Activated T-cell treated with anti-CD3 and anti-CD28 coated beads, Interleukin-2, amount 50 U/mL, for 4 hours (primary cell): ENCODE measurements at regions not wholly inside any gene's neighbourhood (a gene's known extent, or its start where the extent isn't known, plus 50 kb on each side); places are given as distances from the start of the nearest gene placed in this dataset.

Source experiments
- ATAC-seq, 2 donors: fragments of 200-7000 bp; cut with Tn5 transposase; one replicate each; pipeline ENCODE4 v1.10.0; 2021
- DNase-seq: peaks from one replicate; pipeline ENCODE4 v3.0.0-alpha.2; 2020
- H3K27me3 Mint-ChIP-seq: one replicate; pipeline ENCODE4 v1.8.0; 2021; ENCODE audit warnings: low read depth, mixed read lengths
- H3K36me3 Mint-ChIP-seq: one replicate; pipeline ENCODE4 v1.8.0; 2022; ENCODE audit warnings: mixed read lengths; ENCODE audit not compliant: insufficient read depth
- H3K4me1 Mint-ChIP-seq: one replicate; pipeline ENCODE4 v1.8.0; 2021; ENCODE audit warnings: low read depth, mixed read lengths
- H3K4me3 Mint-ChIP-seq: one replicate; pipeline ENCODE4 v1.8.0; 2021; ENCODE audit warnings: mild to moderate bottlenecking, moderate library complexity, mixed read lengths
- H3K9me3 Mint-ChIP-seq: one replicate; pipeline ENCODE4 v1.8.0; 2021; ENCODE audit warnings: mixed read lengths

DNA sequence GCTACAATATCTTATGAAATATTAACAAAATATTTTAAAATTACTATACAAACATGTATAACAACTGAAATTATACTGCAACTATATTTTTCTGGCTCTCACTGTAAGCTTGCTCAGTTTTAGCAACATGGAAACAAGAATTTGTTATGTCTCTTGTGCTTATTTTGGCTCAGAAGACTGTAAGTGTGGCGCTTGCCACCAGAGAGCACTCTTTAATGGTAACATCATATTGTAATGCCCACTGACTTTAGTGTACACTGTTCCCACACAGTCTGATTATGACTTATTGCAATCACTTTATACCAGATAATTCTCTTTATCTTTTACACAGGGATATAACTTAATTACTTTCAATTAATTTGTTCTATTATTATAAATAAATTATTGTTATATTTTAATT, 1500.6 kb upstream of the TMEFF2 start:
- DNase-seq, result no peak
- Mint-ChIP-seq H3K36me3 (no peaks in the 10 kb centered on the region), H3K27me3 (no peaks in the 10 kb centered on the region), H3K9me3 (no peaks in the 10 kb centered on the region), H3K4me1 (no peaks in the 10 kb centered on the region), H3K4me3 (no peak overlapping the region)
- no peak for ATAC-seq

GRCh38 chr2:193693758-193694157, 1499.0 kb upstream of the TMEFF2 start:
- Mint-ChIP-seq H3K4me1 (no peaks in the 10 kb centered on the region), H3K27me3 (no peaks in the 10 kb centered on the region), H3K36me3 (no peaks in the 10 kb centered on the region), H3K4me3 (no peak overlapping the region), H3K9me3 (no peaks in the 10 kb centered on the region)
- ATAC-seq, result no peak
- DNase-seq, result no peak

DNA sequence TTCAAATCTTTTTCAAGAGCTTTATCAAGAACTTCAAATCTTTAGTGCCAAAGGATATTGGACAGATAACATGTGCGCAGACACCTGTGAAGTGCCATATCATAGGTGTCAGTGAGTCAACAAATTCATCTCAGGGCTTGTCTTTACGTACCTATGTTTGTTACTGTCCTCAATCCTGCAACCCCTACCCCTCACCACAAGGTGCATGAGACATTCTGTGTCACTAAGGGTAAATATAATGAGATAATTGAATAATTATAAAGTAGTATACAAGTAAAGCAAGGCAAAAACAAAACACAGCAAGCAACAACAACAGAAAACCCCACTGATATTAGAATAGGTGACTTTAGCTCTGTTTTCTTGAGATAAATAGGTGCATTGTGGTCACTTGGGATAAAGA, 1495.8 kb upstream of the TMEFF2 start:
- Mint-ChIP-seq H3K36me3 (no peaks in the 10 kb centered on the region), H3K4me3 (no peak overlapping the region), H3K9me3 (no peaks in the 10 kb centered on the region), H3K27me3 (no peaks in the 10 kb centered on the region), H3K4me1 (no peaks in the 10 kb centered on the region)
- DNase-seq (no peak), ATAC-seq (no peak)

DNA sequence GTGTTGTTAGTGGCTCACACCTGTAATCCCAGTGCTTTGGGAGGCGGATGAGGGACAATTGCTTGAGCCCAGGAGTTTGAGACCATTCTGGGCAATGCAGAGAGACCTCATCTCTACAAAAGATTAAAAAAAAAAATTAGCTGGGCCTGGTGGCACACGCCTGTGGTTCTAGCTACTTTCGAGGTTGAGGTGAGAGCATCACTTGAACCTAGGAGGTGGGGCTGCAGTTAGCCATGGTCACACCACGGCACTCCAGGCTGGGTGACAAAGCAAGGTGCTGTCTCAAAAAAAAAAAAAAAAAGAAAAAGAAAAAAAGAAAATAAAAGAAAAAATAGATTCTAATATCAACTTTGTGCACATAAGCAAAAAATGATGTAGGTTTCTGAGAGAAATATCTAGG, 1492.5 kb upstream of the TMEFF2 start:
- DNase-seq, result no peak
- no peaks in the 10 kb centered on the region for H3K27me3 Mint-ChIP-seq
- peaks cover 3% of the 10 kb centered on the region for H3K9me3 Mint-ChIP-seq
- ATAC-seq, result no peak
- H3K36me3 Mint-ChIP-seq, result no peaks in the 10 kb centered on the region
- no peak overlapping the region for H3K4me3 Mint-ChIP-seq
- H3K4me1 Mint-ChIP-seq, result no peaks in the 10 kb centered on the region

GRCh38 chr2:193679847-193680246, 1485.1 kb upstream of the TMEFF2 start:
- H3K9me3 Mint-ChIP-seq, result peaks cover 4% of the 10 kb centered on the region
- DNase-seq (no peak), ATAC-seq (no peak)
- no peaks in the 10 kb centered on the region for H3K4me1 Mint-ChIP-seq
- no peaks in the 10 kb centered on the region for H3K27me3 Mint-ChIP-seq
- H3K36me3 Mint-ChIP-seq, result no peaks in the 10 kb centered on the region
- no peak overlapping the region for H3K4me3 Mint-ChIP-seq

GRCh38 chr2:193670478-193670877, 1475.7 kb upstream of the TMEFF2 start:
- no peaks in the 10 kb centered on the region for H3K36me3 Mint-ChIP-seq
- H3K4me1 Mint-ChIP-seq, result no peaks in the 10 kb centered on the region
- ATAC-seq, result no peak

GRCh38 chr2:193668557-193669323, 1474.0 kb upstream of the TMEFF2 start:
- Mint-ChIP-seq H3K27me3 (no peaks in the 10 kb centered on the region), H3K4me3 (no peak overlapping the region), H3K36me3 (no peaks in the 10 kb centered on the region), H3K9me3 (peaks cover 6% of the 10 kb centered on the region), H3K4me1 (no peaks in the 10 kb centered on the region)
- DNase-seq, result no peak
- ATAC-seq, result no peak

More at GRCh38 chr2:193670478-193670877, 1475.7 kb upstream of the TMEFF2 start:
- H3K27me3 Mint-ChIP-seq, result no peaks in the 10 kb centered on the region
- no peak overlapping the region for H3K4me3 Mint-ChIP-seq
- no peak for DNase-seq
- H3K9me3 Mint-ChIP-seq, result peaks cover 6% of the 10 kb centered on the region

GRCh38 chr2:193627927-193628272, 1433.2 kb upstream of the TMEFF2 start:
- Mint-ChIP-seq H3K27me3 (no peaks in the 10 kb centered on the region), H3K9me3 (peaks cover 11% of the 10 kb centered on the region), H3K4me3 (no peak overlapping the region), H3K4me1 (no peaks in the 10 kb centered on the region), H3K36me3 (no peaks in the 10 kb centered on the region)
- DNase-seq, result no peak
- ATAC-seq, result no peak

- ATAC-seq (no peak), DNase-seq (no peak)
- no peaks in the 10 kb centered on the region for H3K27me3 Mint-ChIP-seq
- peaks cover 11% of the 10 kb centered on the region for H3K9me3 Mint-ChIP-seq
- H3K4me3 Mint-ChIP-seq, result no peak overlapping the region
- no peaks in the 10 kb centered on the region for H3K36me3 Mint-ChIP-seq
- H3K4me1 Mint-ChIP-seq, result no peaks in the 10 kb centered on the region
These were observed 1432.6 kb upstream of the TMEFF2 start for GRCh38 chr2:193627187-193627926.

- H3K9me3 Mint-ChIP-seq, result peaks cover 11% of the 10 kb centered on the region
- H3K36me3 Mint-ChIP-seq, result no peaks in the 10 kb centered on the region
- H3K27me3 Mint-ChIP-seq, result no peaks in the 10 kb centered on the region
- H3K4me3 Mint-ChIP-seq, result no peak overlapping the region
- no peak for DNase-seq
- H3K4me1 Mint-ChIP-seq, result no peaks in the 10 kb centered on the region
- ATAC-seq, result no peak
These were observed 1413.7 kb upstream of the TMEFF2 start for GRCh38 chr2:193608451-193608850.

DNA sequence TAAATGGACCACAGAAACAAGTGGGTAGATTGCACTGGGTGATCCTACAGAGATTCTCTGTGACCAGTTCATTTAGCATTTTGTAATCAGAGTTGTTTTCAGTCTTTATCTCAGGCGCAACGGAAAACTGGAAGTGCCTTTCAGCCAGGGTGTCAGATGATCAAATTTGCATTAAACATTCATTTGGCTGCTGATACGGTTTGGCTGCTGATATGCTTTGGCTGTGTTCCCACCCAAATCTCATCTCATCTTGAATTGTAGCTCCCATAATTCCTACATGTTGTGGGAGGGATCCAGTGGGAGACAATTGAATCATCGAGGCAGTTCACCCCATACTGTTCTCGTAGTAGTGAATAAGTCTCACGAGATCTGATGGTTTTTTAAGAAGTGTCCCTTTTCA, 1396.1 kb upstream of the TMEFF2 start:
- Mint-ChIP-seq H3K27me3 (no peaks in the 10 kb centered on the region), H3K9me3 (peaks cover 11% of the 10 kb centered on the region), H3K36me3 (no peaks in the 10 kb centered on the region), H3K4me3 (no peak overlapping the region), H3K4me1 (no peaks in the 10 kb centered on the region)
- ATAC-seq, result no peak
- DNase-seq, result no peak

DNA sequence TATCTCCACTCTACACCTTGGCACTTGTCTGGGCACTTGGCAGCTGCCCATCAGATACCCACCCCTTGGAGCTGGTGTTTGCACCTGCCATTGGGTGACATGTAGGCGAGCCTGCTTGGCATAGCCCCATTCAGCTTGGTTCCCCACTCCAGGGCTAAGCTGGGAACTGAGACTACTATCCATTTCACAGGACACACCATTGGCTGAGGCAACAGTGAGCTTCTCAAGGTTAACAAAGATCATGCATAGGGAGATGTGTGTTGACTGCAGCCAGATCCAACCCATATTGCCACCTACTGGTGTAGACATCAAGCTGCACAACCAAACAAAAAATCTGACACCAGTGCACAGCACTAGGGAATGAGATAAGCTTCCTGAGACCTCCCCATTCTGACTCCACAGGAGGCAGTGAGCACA, 1389.8 kb upstream of the TMEFF2 start:
- H3K9me3 Mint-ChIP-seq, result peaks cover 5% of the 10 kb centered on the region
- H3K27me3 Mint-ChIP-seq, result no peaks in the 10 kb centered on the region
- H3K4me1 Mint-ChIP-seq, result no peaks in the 10 kb centered on the region
- no peaks in the 10 kb centered on the region for H3K36me3 Mint-ChIP-seq
- no peak overlapping the region for H3K4me3 Mint-ChIP-seq
- DNase-seq, result no peak
- no peak for ATAC-seq

DNA sequence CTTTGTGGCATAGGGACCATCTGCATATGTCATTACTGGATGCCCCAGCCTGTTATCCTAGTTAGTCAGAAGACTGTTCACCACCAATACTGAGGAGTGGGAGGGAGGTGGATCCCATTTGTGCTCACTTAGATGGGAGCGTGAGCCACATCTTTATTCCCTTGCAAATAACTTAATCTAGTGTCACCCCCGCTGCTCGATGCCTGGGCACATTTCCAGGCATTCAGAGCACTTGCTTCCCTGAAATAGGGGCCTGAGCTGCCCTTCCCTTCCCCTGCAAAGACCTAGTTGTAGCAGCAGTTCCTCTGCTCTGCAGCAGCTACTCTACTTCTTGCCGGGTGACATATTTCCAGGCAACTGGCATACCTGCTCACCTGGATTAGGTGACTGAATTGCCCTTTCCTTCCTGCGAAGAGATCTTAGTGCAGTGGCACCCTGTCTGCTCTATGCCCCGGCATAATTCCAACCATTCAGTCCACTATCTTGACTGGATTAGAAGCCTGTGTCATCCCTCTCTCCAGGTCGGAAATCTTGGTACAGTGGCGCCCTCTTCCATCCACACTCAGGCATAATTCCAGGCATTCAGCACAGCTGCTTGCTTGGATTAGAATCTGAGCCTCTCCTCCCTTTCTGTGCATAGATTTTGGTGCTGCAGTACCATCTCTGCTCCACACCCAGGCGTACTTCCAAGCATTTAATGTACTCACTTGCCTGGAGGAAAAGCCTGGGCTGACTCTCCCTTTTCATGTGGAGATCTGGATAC, 1389.1 kb upstream of the TMEFF2 start:
- Mint-ChIP-seq H3K36me3 (no peaks in the 10 kb centered on the region), H3K27me3 (no peaks in the 10 kb centered on the region), H3K4me1 (no peaks in the 10 kb centered on the region), H3K4me3 (no peak overlapping the region), H3K9me3 (peaks cover 5% of the 10 kb centered on the region)
- DNase-seq, result no peak
- ATAC-seq, result no peak

GRCh38 chr2:193581807-193582206, 1387.1 kb upstream of the TMEFF2 start:
- no peak for DNase-seq
- no peak for ATAC-seq
- no peaks in the 10 kb centered on the region for H3K4me1 Mint-ChIP-seq
- peaks cover 5% of the 10 kb centered on the region for H3K9me3 Mint-ChIP-seq
- H3K36me3 Mint-ChIP-seq, result no peaks in the 10 kb centered on the region
- no peaks in the 10 kb centered on the region for H3K27me3 Mint-ChIP-seq
- no peak overlapping the region for H3K4me3 Mint-ChIP-seq
